HG02571 (cell line): ENCODE measurements at regions not wholly inside any gene's neighbourhood (a gene's known extent, or its start where the extent isn't known, plus 50 kb on each side); places are given as distances from the start of the nearest gene placed in this dataset.
"Not testable (repeated sequence)": the region's sequence is repeated elsewhere in the genome, so short reads cannot be mapped to it uniquely, and the experiment has no call there.

ENCODE experiments used
- ATAC-seq: cut with Tn5 transposase; IDR thresholded peaks from one replicate; pipeline ENCODE4 v1.9.1; 2021; ENCODE audit warnings: mild to moderate bottlenecking, moderate library complexity; ENCODE audit not compliant: unreplicated experiment

DNA sequence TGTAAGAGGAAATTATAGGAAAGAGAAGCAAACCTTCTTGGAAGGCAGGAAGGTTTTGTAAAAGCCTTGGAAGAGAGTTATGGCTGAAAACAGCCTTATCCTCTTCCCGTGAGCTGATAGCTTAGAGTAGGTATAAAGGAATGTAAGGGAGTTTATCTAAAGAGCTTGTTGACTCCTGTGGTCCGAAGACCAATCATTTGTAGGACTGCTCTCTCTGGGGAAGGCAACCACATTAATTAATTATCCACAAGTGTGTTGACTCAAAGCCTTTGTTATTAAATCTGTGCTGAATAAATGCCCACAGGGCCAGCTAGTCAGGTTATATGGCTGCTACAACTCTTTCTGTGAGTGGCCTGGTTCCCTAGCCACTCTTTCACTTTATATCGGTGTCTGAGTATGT is 452.1 kb upstream of the RASGRP1 start:
- no peak for ATAC-seq

DNA sequence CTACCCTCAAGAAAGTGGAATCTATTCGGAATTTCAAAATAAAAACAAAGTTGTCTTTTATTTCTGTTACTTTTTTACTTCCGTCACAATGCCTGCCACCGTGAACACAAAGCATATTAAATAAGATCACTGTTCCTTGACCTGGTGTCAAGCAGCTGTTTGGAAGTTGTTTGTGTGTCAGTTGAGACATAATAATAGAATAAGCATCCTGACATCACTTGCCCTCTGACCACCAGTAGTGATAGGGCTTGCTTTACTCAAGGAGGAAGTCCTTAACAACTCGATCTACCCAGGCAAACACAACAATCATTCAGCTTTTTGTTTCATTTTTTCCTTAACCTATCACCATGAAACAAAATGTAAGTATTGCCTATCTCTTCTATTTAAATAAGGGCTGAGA is 454.4 kb upstream of the RASGRP1 start:
- no peak for ATAC-seq

DNA sequence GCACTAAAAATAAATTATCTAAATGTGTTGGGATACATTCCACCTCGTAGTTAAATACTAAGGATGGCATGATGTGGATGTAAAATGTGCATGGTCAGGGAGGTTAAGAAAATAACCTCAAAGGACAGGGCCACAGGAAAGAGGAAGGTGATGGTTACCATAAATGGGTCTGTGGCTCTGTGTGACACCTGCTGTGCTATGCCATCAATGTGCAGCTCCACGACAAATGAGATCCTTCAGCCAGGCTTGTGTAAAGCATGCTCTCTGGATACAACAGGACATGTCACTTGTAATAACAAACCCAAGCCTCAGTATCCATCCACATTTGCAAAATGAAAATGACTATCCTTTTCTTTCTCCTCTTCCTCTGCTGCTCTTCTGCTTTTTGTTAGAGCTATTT is 456.7 kb upstream of the RASGRP1 start:
- ATAC-seq: no peak

DNA sequence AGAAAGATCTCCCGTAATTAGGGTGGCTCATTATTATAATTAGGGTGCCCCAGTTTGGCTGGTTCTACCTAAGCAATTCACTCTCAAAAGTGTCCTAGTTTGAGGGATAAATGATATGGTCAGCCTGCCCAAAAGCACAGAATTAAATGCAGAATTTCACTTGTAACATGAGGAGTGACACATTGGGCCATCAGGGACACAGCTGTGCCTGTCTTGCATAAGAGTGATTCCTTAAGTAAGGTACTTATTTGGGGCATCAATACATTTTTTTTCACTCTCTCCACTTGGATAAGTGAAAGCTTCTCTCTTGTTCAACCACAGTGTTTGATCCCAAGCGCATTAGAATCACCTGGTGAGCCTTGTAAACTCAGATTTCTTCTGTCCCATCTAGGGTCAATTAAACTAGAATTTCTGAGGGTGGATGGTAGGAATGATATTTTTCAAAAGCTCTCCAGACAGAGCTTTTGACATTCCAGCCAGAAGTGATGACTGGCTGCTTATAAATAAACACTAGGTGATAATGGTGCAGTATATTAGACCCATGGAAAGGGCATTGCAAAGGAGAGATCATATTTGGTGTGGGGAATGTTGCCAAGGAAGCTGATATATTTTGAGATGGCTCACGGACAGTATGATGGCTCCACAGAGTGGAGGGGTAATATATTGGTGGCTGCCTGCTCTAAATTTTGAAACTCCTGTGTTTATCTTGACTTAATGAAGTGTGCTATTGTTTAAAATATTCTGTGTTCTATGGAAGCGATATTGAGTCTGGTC is 458.1 kb upstream of the RASGRP1 start:
- no peak for ATAC-seq

DNA sequence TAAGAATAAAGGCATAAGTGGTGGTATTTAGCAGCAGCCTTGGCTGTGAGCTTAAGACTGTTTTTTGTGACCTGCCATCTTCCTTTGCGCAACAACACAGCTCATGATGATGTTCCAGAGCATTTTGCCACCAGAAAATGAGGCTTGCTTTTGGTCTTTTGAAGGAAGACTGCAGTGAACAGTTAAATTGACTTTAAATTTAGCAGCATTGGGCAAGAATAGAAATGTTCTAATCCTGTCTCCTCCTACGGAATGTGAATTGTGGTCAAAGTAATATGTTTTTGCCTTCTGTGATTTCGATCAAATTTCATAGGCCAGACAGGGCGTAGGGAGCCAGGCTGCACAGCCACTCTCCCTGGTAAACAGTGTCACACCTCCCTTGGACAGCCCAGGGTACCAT is 460.7 kb upstream of the RASGRP1 start:
- no peak for ATAC-seq

DNA sequence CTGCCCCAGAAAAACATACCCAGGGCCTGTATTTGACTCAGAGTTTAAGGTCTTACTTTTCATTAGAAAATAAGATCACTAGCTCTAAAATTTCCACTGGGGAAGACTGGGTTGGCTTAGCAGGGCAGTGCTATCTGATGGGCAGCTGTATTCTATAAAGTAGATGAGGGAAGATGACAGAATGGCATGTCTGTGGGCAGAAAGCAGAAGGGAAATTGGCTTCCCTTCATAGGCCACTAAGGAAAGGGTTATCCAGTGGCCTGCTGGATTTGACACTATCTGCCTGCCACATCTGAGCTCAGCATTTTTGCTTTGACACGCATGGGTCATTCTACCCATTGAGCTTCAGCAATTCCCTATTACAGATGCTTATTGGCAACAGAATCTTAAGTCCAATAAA is 461.3 kb upstream of the RASGRP1 start:
- ATAC-seq: no peak

DNA sequence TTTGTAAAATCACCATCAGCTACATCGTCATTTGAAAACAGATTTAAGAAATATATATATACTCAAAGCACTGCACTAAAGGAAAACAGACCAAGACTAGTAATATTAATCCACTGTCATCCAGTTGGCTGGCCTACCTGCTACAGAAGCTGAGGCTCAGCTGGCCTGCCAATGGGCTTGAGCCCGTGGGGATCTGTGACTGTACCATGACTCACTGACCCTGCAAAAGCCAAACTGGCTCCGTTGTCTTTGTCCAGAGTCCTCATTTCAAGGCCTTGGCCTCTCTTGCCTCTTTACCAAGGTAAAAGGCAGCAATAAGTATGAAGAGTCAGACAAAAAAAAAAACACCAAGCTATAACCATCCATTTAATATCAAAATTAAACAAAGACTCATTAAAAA is 463.5 kb upstream of the RASGRP1 start:
- no peak for ATAC-seq

DNA sequence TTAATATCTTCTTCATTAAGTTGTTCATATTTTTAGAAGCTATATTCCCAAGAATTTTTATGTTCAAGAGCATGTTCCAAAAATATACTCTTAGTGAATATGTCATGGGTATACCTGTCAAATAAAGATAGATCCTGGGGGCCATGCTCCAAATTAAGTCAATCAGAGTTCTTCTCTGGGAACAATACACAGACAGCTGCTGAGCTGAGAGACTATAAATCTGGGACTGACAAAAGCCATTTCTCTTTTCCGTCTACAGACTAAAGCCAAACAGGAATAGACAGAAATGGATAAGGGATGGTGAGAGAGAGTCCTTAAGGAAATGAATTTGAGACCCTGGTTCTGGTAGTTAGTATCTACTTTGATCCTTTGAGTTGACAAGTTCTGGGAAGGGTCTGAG is 465.1 kb upstream of the RASGRP1 start:
- ATAC-seq: no peak

DNA sequence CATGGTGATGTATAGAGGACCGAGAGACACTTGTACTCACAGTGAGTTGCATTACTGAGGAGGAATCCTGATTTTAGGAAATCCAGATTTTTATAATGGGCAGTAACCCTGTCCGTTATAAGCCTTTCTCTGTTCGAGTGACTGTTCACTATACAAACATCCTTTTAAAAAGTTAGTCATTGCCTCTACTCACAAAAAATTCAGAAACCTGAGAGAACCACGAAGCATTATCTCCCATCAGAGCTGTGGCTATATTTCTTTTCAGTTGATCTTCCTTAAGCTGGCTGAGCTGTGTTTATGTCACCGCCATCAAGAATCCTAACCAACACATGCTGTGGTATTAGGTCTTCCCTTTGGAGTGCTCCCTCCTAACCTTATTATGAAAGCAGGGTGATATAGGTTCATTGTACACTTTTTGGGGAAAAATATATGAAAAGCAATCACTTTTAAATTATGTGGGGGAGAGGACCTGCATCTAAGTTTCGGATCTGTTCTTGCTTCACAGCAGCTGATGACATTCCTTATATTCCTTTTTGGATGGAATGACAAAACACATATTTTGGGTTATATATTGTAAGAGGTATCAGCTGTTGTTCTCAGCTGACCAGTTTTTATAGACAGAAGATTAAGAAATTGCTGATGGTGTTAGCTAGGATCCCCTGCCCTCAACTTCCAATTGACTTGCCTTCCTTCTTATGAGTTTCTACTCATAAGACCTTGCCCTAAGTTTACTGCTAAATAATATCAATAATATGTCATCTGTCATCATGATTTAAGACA is 465.9 kb upstream of the RASGRP1 start:
- ATAC-seq: no peak

DNA sequence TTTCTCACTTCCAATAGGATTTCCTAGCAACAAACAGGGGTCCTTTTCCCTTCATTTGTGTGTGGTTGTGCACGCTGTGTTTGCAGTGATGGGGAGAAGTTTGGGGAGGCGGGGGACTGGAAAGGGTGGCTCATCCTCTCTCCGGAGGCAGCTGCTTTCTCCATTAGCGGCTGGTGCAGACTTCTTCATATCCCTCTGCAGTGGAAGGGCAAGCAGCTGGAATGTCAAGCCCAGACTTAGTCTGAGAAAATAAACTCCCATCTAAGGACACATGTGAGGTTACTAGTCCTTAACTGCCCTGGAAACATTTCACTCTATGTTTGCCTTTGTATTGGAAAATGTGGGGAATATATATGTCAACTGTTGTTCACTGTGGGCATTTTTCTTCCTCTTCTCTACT is 467.0 kb upstream of the RASGRP1 start:
- ATAC-seq: no peak

DNA sequence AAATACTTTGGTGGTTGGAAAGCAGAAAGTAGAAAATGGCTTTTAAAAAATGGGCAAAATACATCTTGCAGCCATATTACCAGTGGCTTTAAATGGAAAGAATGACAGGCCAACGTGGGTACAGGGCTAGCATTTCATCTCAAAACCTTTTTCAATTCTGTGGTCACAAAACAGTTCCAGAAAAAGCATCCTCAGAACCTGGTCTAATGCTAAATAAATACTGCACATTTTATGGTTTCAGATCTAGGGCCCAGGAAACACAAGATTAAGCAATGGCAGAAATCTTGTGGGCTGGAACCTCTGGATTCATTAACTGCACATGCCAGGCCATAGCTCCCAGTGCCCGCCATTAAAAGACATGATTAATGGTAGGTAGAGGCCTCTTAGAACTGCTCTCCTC is 470.2 kb upstream of the RASGRP1 start:
- no peak for ATAC-seq

DNA sequence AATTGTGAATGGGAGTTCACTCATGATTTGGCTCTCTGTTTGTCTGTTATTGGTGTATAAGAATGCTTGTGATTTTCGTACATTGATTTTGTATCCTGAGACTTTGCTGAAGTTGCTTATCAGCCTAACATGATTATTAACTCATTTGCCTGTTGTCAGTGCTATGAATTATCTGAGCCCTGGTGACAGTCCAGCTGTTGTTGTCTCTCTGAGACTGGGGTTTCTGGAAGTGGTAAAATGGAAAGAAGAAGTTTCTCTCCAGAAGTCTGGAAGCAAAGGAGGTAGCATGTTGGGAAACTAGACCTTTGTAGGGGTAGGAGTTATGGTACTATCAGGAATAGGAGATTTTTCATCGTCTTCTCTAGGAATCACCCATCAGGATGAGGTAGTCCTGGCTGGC is 473.0 kb upstream of the RASGRP1 start:
- ATAC-seq: not testable (repeated sequence)

DNA sequence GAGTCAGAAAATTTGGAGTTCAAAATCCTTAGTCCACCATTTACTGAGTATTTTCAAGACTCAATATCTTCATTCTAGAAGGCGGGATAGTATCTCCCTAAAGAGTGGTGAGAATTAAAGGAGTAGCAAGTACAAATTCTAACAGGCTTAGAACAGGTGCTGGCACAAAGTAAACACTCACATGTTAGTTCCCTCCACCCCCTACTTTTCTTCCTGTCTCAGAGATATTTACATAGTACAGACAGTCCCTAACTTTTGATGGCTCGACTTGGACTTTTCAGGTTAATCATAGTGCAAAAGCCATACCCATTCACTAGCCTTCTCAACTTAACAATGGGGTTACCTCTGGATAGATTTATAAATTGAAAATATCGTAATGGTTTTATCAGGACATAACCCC is 476.2 kb upstream of the RASGRP1 start:
- no peak for ATAC-seq

DNA sequence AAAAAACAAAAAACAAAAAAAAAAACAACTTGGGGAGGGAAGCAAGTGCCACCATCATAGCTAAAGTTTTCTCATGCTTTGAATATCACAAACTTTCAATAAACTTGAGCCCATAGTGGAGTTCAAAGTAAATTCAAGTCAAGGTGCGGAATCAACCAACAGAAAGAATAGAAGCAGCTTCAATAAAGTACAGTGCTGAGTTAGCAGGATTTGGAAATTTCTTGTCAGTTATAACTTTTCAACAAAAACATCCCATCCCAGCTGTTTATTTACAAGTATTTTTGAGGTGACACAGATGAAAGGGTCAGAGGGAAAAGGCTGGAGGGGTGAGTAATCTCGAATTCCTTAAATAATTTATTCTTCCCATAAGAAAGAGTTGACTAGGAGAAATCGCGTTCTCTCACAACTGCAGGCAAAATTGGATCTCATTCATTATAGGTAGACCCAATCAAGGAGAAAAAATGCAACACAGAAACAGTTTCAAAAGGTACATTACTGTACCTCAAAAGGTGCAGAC is 477.4 kb upstream of the RASGRP1 start:
- no peak for ATAC-seq

DNA sequence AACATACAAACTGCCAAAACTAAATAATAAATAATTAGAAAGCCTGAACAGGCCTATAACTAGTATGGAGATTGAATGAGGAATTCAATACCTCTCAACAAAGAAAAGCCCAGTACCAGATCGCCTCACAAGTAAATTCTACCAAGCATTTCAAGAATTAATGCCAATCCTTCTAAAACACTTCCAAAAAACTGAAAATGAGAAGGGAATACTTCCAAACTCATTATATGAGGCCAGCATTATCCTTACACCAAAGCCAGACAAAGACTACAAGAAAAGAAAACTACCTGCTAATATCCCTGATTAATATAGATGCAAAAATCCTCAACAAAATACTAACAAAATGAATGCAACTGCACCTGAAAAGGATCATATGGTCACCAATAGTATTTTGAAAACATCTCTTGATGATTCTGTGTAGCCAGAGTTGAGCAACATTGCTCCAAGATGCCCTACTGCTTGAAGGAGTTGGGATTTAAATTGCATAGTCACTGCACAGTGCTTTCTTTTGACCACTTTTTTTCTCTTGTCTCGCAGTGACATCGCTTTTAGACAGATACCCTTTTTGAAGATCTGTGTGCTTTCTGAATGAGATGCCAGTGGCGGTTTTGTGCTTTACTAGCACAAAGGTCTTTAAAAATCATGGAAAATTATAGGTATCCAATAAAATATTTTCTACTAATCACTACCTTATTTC is 487.2 kb upstream of the RASGRP1 start:
- no peak for ATAC-seq

DNA sequence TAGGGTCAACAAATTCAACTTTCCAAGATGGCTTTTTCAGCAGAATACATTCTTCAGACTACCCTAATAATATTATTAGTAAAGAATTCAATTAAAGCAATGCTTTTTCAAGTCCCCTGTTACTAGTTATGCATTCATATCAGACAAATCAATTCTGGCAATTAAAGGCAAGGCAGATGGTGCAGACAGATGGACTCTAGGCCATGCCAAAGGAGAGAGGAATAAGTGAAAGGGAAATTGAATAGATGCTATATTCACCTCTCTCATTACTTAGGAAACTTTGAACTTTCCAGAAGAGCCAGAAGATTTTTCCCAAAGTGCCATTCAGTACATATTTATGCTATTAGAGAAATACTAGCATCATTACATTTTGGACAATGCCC is 487.7 kb upstream of the RASGRP1 start:
- ATAC-seq: no peak

DNA sequence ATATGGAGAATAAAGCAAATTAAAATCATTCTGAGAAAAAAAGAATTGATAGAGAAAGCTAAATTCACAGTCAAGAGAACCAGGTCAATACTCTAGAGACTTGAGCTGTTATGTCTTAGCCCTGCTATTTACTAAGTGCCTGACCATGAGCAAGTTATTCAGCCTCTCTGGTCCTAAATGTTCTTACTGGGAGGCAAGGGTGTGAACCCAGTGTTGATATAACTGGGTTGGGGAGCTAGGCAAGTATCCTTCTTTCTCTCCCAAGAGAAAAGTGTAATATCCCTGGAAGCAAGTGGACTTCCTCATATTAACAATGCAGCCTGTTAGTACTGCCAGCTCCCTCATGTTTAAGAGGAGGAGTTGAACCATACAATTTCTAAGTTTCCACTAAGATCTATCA is 488.9 kb upstream of the RASGRP1 start:
- no peak for ATAC-seq

DNA sequence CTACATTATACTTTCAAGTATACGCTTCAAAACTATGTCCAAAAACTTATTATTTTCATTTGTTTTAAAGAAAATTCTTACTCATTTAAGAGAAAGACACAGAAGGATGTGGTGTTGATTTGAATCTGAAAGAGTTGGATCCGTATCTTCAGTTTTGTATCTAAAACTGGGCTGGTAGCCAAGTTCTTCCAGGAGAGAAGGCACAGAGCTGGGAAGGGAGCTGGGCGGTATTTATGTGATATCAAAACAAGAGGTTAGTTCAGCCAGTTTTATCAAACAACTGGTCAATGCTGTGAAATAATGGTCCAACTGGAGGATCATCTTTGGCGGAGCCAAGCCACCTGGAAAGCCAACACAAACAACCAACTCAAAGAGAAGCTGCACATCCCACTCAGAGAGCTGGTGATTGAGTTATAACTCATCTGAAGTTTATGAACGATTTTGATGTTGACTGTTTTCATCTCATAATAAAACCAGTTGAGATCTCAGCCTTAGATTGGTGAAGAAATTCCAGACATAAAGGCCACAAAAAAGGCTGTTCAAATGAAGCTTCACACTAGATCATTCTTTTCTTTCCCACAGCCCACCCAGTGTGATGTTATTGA is 489.6 kb upstream of the RASGRP1 start:
- no peak for ATAC-seq

DNA sequence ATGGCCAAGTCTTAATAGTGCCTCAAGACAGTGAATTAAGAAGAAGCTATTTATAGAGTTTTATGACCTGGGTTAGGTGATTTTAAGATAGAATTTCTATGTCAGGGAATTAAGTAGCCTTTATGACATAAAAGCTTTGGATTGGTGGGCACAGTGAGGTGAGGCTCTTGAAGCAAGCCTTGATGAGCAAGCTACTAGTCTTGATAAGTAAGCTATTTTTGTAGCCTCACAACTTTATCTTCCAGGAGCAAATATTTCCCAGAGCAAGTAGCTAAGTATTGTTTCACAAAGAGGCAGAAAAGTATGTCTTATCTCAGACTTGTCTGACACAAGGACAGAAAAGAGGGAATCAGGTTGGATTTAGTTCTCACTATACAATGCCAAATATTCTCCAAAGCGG is 491.7 kb upstream of the RASGRP1 start:
- ATAC-seq: no peak

DNA sequence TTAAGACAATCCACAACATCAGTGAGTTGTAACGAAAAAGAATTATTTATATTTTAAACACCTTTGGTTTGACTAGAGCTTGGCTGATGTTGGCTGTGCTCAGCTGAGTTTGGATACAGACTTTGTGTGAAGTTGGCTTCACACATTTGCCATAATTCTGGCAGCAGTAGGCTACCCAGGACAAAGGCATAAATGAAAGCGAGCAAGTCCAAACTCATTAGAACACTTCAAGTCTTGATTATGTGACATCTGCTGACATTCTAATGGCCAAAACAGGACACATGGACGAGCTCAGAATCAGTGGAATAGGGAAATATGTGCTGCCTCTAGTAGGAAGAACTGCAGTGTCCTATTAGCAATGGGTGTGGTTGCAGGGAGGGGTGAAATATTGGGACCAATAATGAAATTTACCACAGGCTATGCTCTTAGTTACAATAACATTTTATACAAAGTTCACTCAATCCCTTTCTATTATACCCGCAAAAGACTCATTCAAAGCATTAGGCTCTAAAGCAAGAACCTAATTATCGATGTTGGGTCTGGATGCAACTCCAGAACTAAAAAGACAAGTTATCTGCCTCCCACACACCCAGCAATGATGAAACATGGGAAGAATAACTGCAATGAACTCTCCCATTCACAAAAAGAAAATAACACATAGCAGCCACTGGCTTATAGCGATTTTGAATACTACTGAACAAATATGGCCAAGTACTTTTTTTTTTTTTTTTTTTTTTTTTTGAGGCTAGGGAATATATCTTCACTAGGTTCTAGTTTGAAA is 493.9 kb upstream of the RASGRP1 start:
- ATAC-seq: no peak

DNA sequence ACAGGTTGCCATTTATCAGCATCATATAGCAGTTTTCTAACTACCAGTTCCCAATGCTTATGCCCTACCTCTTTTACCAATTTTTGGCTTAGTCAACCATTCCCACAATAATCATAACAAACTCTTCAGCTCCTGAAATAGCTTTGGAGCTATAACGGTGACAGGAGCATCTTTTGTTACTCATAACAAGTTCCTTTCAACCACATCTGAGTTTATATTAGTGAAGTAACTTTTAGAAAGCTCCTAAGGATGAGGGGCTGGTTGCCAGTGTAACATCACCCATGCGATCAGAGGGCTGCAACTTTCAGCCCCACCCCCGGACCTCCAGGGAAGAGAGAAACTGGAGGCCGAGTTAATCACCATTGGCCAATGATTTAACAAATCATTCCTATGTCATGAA is 495.3 kb upstream of the RASGRP1 start:
- ATAC-seq: no peak
